GM13977 (cell line): ENCODE measurements at regions not wholly inside any gene's neighbourhood (a gene's known extent, or its start where the extent isn't known, plus 50 kb on each side); places are given as distances from the start of the nearest gene placed in this dataset.

Experiments
- DNase-seq: peaks from one replicate; pipeline ENCODE4 v3.0.0; 2012; ENCODE audit warnings: low spot score
- in situ Hi-C: fragments of 300-500 bp; cut with MboI; formaldehyde crosslinking; loops from one replicate; pipeline ENCODE4 v1.12.0; 2022; ENCODE audit warnings: low sequenced_read_pairs, low pct_unique_long_range_greater_than_20kb, mixed read lengths, inconsistent platforms; ENCODE audit not compliant: unreplicated experiment
- TF ChIP-seq, protein P1 (sequence below): IDR thresholded peaks from 2 replicates; pipeline ENCODE4 v1.5.1; 2012; ENCODE audit warnings: mild to moderate bottlenecking, control low read depth; ENCODE audit not compliant: insufficient read depth; ENCODE audit errors: extremely low read depth, missing control alignments

DNA sequence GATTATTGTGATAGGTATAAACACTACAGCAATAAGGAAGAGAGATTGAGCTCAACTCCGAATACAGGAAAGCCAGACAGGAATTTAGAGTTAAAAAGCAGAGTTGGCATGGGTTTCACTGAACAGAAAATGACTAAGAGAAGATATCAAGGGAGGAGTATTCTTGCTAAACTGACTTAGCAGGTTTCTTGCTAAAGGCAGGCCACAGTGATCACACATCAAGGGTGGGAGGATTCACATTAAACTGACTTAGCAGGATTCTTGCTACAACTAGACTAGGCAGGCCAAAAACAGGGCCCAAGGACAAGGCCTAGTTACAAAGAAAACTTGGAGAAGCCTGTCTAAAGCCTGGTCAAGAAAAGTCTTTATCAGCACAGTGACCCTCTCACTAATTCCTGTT, 195.1 kb downstream of the MAGEB5 start:
- in situ Hi-C loops: no loop called here

DNA sequence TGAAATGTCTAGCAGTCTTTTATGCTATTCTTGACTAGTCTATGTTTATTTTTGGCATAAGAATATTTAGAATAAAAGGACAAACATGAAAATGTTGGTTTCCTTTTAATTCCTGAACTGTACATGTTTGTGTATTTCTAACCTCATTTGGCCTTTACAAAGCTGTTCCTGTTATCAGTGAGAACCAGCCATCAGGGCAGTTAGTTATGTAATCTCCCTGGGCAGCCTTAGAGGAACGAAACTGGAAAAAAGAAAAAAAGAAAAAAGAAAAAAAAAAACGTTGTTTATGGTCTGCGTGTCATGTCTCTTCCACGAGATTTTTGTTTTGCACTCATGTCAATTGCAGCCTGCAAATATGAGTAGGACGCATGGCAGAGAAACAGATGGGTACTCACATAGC, 193.7 kb downstream of the MAGEB5 start:
- DNase-seq: no peak
- in situ Hi-C loops: no loop called here
- TF ChIP-seq, protein P1, sequence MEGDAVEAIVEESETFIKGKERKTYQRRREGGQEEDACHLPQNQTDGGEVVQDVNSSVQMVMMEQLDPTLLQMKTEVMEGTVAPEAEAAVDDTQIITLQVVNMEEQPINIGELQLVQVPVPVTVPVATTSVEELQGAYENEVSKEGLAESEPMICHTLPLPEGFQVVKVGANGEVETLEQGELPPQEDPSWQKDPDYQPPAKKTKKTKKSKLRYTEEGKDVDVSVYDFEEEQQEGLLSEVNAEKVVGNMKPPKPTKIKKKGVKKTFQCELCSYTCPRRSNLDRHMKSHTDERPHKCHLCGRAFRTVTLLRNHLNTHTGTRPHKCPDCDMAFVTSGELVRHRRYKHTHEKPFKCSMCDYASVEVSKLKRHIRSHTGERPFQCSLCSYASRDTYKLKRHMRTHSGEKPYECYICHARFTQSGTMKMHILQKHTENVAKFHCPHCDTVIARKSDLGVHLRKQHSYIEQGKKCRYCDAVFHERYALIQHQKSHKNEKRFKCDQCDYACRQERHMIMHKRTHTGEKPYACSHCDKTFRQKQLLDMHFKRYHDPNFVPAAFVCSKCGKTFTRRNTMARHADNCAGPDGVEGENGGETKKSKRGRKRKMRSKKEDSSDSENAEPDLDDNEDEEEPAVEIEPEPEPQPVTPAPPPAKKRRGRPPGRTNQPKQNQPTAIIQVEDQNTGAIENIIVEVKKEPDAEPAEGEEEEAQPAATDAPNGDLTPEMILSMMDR: no peak

More for the DNA sequence above, 195.1 kb downstream of the MAGEB5 start:
- DNase-seq: no peak
- TF ChIP-seq, protein P1: no peak

DNA sequence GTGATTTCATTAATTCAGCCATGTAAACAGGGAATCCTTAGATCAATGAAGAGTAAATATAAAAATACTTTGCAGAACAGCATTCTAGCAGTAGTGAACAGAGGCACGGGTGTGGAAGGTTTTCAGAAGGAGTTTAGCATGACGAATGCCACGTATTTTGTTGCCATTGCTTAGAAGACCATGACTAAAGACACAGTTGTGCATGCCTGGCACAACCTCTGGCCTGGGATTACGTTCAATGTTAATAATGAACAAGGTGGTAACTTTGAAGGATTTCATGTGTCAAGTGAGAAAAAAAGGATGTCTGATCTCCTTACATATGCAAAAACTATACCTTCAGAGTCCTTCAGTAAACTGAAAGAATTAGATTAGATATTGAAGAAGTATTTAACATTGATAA, 171.9 kb downstream of the MAGEB5 start:
- in situ Hi-C loops: no loop called here
- TF ChIP-seq, protein P1: no peak
- DNase-seq: no peak

DNA sequence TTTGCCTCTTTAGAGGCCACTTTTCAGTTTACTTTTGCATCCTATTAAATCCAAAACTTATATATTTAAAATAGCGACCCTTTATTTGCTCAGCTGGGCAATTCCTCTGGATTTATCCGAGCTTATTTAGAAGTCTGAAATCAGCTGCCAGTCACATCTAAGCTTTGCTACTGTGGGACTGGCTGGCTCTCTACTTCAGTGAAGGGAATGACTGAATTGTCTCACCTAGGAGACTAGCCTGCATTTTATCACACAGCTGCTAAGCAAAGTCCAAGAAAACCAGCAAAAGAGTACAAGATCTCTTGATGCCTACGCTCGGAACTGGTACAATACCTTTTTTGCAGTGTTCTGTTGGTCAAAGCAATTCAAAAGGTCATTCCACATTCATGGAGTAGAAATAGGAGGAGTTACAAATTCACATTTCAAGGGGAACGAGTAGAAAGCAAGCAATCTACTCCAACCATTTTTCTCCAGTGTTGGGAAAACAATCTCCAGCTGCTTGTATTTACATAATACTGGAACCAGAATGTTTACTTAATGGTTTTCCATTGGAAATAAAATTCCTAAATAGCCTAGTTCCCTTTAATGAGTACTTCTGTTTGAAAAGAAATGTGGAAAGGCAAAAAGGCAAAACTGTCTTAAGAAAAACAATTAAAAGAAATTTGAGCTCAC, 160.2 kb downstream of the MAGEB5 start:
- no peak for DNase-seq
- TF ChIP-seq, protein P1: no peak
- in situ Hi-C loops: no loop called here

DNA sequence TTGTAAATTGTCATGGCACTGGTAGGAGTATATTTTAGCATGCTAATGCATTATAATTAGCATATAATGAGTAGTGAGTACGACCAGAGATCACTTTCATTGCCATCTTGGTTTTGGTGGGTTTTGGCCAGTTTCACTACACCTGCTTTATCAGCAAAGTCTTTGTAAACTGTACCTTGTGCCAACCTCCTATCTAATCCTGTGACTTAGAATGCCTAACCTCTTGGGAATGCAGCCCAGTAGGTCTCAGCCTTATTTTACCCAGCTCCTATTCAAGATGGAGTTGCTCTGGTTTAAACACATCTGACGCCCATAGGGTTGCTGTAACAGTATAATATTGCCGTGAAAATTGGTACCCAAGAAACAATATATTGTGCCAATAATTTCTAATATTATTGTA, 159.4 kb downstream of the MAGEB5 start:
- in situ Hi-C loops: no loop called here
- DNase-seq: no peak
- TF ChIP-seq, protein P1: no peak

DNA sequence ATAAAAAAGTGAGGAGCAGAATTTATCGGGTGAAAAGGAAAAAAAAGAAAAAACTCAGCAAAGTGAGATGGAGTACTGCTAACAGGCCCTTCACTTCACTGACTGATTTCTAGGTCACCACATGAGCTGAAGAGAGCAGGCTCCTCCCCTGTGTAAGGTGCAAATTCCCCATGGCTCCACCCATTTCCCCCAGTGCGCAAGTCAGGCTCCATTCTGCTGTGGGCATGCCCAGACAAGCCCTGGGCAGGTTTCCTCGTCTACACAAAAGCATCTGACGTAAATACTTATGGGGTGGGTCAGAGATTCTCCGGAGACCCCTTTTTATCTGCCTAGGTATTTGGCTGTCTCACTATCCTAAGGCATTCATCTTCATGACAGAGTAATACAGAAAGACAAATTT, 157.9 kb downstream of the MAGEB5 start:
- in situ Hi-C loops: no loop called here
- TF ChIP-seq, protein P1: no peak
- no peak for DNase-seq
